ENCODE measurements at regions not wholly inside any gene's neighbourhood (a gene's known extent, or its start where the extent isn't known, plus 50 kb on each side); places are given as distances from the start of the nearest gene placed in this dataset.

DNA sequence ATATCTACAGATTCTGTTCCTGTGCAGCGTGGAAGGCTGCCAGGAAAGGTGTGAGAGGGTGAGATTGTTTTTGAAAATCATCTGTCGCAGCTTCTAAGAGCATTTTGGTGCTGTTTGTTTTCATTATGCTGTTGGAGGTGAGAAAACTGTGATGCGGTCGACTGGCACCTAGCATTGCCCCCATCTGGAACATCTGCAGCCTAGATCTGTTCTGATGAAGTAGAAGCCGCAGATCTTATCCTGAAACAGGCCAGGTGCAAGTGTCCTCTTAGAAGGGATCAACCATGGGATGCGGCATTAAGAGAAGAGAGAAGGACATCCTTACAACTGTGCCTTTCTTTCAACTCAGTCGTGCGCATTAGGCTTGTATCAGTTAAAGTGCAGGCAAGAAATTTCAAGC lies 167.3 kb downstream of the CDH26 start:
- no peak for DNase-seq (ENCODE audit: low read depth in 2 of 2)

- DNase-seq (ENCODE audit: low read depth in 2 of 2): no peak
These were observed 168.8 kb downstream of the CDH26 start for GRCh38 chr20:60126975-60127374.

- DNase-seq (ENCODE audit: low read depth in 2 of 2): no peak
These were observed 173.2 kb downstream of the CDH26 start for GRCh38 chr20:60131375-60131774.

DNA sequence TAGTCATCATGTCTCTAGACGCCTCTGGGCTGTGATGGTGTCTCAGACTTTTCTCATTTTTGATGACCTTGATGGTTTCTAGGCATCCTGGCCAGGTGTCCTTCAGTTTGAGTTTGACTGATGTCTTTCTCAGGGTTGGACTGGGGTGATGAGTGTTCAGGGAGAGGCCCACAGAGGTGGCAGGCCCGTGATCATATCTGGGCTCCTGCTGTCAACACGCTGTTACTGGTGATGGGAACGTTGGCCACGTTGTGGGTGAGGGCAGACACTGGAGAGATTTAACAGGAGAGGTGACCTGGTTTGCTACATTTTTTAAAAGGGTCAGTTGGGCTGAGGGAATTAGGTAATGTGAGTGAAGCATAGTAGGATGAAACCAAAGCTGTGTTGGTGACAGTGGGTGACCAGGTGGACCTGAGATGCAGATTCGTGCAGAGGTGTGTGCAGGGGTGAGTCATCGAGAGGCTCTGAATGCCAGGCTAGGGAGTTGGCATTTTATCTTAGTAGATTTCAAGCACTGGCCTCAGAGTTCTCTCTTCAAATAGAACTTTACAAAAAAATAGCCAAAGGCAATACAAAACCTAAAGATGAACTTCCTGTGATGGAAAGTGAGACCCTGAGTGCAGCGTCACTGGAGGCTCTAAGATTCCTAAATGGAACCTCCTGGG lies 174.1 kb downstream of the CDH26 start:
- no peak for DNase-seq (ENCODE audit: low read depth in 2 of 2)

GRCh38 chr20:60132827-60133670 lies 174.8 kb downstream of the CDH26 start:
- DNase-seq (ENCODE audit: low read depth in 2 of 2): no peak

DNA sequence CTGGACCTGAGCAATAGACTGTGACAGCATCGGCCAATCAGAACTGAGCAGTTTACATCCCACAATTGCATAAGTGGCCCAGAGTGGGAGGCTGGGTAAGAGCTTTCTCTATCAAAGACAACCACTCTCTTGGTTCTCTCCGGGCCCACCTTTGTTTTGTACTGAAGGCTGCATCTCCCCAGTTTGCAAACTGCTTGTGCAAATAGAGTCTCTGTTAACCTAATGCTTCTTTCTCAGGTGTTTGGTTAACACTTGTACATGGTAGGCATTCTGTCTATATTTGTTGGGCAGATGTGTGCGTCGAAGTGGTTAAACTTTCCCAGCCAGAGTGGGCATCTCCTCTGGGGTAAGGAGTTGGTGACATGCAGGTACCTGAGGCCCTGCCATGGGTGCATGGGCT lies 177.1 kb downstream of the CDH26 start:
- DNase-seq (ENCODE audit: low read depth in 2 of 2): no peak

DNA sequence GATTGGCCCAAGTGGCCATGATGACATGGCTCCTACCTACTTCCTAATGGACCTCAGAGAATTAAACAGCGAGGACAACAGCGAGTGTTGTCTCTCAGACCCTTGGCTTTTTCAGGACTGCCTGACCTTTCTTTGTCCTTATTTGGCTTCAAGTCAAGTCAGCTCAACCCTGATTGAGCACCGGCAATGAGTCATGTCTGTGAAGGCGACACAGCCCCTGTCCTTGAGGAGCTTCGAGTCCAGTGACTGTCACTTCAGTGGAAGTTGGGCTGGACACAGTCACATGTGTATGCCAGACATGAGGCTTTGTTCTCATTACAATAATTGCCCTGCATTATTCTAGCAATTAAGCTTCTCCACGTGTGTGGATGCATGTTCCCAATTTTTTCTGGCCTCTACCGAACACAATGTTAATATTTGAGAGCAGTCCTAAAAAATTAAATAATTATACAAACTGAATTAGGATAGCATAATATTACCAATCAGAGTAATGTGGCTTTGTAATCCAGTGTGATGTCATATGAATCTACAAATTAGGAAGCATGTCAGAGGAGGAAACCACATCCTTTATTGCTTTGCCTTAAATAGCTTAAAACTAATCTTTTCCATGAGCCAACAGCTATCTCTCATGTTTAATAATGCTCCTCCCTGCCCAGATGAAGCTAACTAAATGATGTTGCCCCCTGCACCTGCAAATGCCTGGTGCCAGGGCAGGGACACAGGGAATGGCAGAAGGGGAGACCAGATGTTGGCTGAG lies 178.6 kb downstream of the CDH26 start:
- DNase-seq (ENCODE audit: low read depth in 2 of 2): no peak

- DNase-seq (ENCODE audit: low read depth in 2 of 2): peak in 1 of 2 donors; percentile 22
These were observed 179.5 kb downstream of the CDH26 start for GRCh38 chr20:60137657-60138245.

DNA sequence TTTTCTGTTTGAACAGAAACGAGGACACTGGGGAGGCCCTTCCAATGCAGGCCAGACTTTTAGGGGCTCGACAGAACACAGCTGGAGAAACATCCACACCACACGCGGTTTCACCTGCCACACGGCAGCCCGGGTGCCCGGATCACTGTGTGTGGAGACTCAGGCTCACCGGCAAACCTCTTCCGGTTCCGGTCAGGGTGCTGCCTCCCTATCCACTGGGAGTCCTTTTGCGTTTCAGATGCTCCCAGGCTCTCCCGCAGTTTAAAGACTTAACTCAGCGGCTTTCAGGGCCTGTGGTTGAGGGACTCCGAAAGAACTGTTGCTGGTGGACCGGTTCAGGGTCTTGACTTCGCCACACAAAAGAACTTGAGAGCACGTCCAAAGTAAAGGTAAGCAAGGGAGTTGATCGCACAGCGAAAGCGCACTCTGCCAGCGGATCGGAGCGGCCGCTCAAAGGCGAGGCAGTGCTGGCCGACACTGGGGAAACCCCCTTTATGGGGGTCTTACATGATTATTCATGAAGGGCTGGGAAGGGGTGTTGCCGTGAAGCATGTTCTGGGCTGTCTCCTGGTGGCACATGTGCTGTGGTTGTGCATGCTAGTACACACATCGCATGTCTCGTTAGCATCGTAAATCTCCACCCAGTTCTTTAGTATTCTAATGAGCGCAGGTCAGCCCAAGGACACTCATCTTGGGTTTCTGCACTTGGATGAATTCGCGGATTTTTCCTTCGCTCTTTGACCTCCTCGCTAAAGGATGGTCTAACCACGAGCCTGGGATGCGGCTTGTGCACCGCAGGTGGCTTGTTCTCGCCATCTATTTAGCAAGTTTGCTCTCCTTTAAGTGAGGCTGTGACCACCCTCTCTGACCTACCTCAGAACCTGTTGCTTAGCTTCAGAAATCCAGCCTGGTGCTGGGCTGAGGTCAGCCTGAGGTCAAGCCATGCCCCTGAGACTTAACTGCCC lies 180.3 kb downstream of the CDH26 start:
- peak; percentile 13 to 22 for DNase-seq (ENCODE audit: low read depth in 2 of 2)

- DNase-seq (ENCODE audit: low read depth in 2 of 2): no peak
These were observed 181.6 kb downstream of the CDH26 start for GRCh38 chr20:60139663-60140446.

GRCh38 chr20:60142587-60142986 lies 184.4 kb downstream of the CDH26 start:
- DNase-seq (ENCODE audit: low read depth in 2 of 2): no peak

GRCh38 chr20:60143261-60143842 lies 185.1 kb downstream of the CDH26 start:
- DNase-seq (ENCODE audit: low read depth in 2 of 2): no peak

- DNase-seq (ENCODE audit: low read depth in 2 of 2): no peak
These were observed 186.2 kb downstream of the CDH26 start for GRCh38 chr20:60144404-60144803.

- no peak for DNase-seq (ENCODE audit: low read depth in 2 of 2)
These were observed 186.8 kb downstream of the CDH26 start for GRCh38 chr20:60144974-60145527.

DNA sequence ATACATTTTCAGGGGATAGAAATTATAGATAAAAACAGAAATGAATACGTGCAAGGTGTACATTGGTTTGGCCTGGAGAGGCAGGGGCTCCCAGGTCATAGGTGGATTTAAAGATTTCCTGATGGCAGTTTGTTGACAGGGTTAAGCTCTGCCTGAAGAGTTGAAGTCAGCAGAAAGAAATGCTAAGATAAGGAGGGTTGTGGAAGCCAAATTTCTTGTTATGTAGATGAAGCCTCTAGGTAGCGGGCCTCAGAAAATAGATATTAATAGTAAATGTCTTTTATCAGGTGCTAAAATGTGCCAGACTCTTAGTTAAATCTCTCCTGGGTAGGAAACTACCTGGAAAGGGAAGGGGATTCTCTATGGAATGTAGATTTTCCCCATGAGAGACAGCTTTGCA lies 188.8 kb downstream of the CDH26 start:
- DNase-seq (ENCODE audit: low read depth in 2 of 2): no peak

DNA sequence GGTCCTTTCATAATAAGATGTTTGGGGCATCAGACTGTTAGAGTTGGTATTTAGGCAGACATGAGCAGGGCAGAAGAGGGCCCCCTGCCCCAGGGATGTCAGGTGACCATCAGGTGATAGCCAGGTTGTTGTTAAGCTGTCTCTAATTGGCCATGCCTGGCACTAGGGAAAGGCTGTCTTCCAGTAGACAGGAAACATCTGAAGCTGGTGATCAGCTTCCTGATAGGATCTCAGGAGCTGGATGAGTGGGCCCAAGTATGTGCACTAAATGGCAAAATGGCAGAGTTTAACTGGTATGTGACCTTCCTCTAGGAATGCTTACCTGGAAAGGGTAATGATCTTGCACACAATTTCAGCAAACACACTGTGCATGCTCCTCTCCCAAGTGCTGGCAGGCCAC lies 190.7 kb downstream of the CDH26 start:
- DNase-seq (ENCODE audit: low read depth in 2 of 2): no peak

DNA sequence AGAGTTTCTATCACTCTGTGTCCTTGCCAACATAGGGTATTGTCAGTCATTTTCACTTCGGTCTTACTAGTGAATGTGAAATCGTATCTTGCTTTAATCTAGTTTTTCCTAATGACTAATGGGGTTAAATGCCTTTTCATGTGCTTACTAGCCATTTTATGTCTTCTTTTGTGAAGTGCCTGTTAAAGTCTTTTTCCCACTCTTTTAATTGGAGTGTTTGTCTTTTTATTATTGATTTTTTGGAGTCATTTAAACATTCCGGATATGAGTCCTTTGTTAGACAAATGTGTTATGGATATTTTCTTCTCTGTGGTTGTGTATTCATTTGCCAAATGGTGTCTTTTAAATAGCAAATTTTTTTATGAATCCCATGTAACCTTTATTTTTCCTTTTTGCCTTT lies 194.6 kb downstream of the CDH26 start:
- no peak for DNase-seq (ENCODE audit: low read depth in 2 of 2)

- DNase-seq (ENCODE audit: low read depth in 2 of 2): no peak
These were observed 202.4 kb downstream of the CDH26 start for GRCh38 chr20:60160451-60161145.

DNA sequence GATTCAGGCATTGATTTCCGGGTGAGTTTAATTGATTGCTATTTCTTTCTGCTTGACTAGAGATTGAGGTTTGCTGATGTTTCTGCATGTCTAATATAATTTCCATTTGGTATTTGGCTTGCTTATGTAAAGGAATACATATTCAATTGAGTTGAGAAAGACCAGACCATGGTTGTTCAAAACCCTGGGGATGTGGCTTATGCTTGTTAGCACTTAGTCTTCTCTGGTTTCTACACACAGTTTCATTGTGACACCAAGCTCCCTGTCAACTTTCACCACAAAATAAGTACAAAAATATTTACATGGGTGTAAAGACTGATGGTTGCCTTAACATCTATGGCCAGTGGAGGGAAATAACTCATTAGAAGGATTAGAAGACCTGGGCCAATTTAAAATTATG lies 209.6 kb downstream of the CDH26 start:
- no peak for DNase-seq (ENCODE audit: low read depth in 2 of 2)

All from stimulated activated CD8-positive, alpha-beta memory T cell treated with anti-CD3 and anti-CD28 coated beads, Interleukin-2, amount 100 ng/mL, for 48 hours (primary cell).